ENCODE measurements at regions not wholly inside any gene's neighbourhood (a gene's known extent, or its start where the extent isn't known, plus 50 kb on each side); places are given as distances from the start of the nearest gene placed in this dataset.

- no peak for DNase-seq
These were observed 472.0 kb upstream of the CNTNAP2 start for GRCh38 chr7:145644426-145645134.

DNA sequence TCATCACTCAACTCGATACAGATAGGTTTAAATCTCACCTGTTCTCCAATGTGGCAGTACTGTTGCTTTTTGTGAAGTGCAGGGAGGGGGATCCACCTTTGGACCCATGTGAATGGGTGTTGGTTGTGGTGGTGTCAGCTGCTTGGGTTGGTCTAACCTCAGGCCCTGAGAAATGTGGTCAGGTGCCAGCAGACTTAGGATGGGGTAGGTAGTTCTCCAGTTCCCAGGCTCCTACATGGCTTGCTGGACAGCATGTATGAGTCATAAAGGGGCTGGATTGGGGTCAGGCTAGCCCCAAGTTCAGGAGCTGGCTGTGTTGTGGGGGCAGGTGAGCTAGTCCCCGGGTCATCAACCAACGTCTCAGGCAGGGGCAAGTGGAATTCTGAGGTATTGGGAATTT is 472.6 kb upstream of the CNTNAP2 start:
- DNase-seq, result no peak

DNA sequence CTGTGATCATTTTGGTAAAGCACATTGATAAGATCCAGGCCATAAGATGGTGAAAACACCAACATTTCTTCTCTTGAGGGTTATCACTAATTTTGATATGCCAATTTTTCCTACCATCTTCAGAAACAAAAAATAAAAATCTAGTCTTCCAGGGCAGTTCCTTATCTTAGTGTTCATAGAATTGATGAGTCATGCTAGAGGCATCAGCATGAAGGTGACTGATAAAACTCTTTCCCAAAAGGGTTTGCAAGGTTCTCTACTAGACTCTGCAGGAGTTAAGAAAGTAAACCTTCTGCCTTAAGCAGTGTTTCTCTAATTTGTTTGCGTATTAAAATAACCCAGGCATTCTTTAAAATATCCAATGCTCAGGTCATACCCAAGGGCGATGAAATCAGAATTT is 483.1 kb upstream of the CNTNAP2 start:
- DNase-seq, result no peak

DNA sequence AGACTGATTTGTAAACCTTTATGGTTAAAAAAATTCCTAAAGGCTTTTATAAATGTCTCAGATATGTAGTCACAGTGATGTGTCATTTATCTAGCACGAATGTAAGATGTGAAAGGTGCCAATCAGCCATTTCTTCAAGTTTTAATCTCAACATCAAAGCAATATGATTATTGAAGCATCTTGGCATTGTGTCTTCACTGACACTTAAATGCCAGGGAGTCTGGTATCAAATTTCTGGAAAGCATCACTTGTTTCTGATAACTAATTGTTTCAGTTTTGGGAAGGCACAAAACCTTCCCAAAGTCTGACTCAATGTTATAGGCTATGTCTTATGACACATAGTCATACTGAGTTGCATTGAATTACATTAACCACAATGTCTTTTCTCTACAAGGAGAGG is 492.0 kb upstream of the CNTNAP2 start:
- no peak for DNase-seq

GRCh38 chr7:145605963-145606362 is 510.6 kb upstream of the CNTNAP2 start:
- no peak for DNase-seq

DNA sequence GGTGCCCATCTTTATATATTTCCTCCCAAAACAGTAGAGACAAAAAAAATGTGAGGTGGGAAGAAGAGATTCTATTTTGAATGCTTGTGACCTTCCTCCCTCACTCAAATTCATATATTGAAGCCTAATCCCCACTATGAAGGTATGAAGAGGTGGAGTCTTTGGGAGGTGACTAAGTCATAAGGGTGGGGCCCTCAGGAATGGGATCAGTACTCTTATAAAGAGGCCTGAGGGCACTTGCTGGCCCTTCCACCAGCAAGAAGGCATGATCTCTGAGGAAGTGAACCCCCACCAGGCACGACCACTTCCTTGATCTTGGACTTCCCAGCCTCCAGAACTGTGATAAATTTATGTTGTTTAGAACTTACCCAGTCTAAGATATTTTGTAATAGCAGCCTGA is 517.2 kb upstream of the CNTNAP2 start:
- no peak for DNase-seq

- DNase-seq, result no peak
These were observed 532.2 kb upstream of the CNTNAP2 start for GRCh38 chr7:145584401-145584800.

DNA sequence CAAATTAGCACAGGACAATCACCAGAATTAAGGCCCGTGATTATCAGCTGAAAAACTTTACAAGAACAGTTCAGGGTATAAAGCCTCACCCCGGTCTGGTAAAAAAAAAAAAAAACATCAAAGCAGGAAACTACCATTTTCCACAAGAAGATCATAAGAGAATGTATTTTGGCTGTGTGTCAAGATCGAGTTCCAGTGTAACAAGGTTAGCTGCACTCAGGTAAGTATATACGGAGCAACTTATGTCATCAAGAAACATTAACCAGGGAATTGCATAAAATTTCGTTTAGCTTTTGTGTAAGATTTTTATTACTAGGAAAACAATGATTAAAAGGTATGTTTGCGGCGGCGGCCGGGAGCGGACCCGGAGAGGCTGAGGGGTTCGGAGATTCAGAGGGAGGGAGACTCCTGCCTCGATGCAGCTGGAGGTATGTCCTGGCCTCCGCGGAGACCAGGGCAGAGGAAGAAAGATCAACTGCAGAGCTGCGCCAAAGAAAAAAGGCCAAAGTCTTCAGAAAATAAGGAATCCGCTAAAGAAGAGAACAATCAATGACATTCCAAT is 533.8 kb upstream of the CNTNAP2 start:
- peak; percentile 13 for DNase-seq

DNA sequence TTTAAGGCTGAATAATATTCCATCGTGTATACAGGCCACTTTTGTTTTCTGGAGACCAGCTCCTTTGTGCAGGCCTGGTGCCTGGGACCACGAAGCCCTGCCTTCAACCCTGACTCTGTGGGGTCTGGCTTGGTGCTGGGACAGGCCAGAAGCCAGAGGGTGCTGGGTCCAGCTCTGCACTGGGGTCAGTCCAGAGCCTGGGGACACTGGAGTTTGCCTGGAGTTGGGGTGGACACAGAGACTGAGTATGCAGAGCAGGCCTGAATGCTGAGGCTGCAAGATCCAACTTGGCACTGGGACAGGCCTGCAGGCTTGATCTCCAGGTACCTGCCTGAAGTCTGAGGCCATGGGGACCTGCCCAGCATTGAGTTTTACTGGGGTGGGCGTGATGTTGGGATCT is 558.8 kb upstream of the CNTNAP2 start:
- no peak for DNase-seq

GRCh38 chr7:145543242-145543641 is 573.4 kb upstream of the CNTNAP2 start:
- DNase-seq, result no peak

- no peak for DNase-seq
These were observed 576.7 kb upstream of the CNTNAP2 start for GRCh38 chr7:145539910-145540309.

DNA sequence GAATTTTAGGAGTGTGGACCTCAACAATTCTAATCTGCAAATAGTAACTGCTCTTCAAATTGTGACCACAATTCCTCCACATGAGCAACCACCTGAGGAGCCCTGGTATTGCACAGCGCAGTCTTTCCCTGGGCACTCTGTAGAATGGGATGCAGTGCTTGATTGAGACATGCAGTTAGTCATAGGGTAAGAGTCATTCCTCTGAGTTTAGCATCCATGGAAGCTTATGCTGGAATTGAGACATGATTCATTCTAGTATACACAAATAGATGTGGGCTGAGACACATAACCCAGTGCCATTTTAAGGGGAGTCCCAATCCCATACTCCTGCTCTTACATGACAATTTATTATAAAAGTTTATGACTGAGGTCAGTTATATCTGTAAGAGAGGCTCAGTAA is 582.3 kb upstream of the CNTNAP2 start:
- no peak for DNase-seq

DNA sequence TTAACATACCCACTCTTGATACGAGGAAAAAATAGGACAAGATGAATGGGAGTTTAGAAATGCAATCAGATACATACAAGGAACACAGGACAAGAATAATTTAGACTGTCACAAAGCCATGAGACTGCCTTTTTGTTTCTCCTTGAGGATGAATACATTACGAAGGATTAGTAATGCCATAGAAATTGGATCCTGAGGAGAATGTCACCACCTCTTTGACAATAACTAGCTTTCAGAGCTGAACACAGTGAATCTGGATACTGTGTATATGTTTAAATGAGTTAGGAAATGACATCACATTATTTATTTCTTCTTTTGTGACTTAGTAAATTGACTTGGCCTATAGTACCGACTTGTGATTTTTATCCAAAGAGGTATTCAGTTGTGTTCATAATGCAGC is 596.3 kb upstream of the CNTNAP2 start:
- no peak for DNase-seq

DNA sequence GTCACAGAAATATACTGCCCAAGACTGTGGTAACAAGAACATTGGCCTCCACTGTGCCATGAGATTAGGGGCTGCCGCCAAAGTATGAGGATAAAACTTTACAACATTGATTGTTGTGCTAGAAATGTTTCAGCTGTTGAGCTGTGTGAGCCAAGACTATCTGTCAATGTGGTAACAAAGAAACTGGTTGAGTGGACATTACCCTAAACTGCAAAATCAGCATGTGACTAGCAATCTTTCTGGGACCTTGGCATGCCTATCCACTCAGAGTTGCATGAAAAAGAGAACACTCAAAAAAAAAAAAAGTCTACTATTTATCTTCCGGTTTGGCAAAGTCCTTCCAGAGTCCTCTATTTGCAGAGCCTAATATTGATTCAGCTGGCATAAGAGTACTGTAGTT is 605.6 kb upstream of the CNTNAP2 start:
- DNase-seq, result no peak

DNA sequence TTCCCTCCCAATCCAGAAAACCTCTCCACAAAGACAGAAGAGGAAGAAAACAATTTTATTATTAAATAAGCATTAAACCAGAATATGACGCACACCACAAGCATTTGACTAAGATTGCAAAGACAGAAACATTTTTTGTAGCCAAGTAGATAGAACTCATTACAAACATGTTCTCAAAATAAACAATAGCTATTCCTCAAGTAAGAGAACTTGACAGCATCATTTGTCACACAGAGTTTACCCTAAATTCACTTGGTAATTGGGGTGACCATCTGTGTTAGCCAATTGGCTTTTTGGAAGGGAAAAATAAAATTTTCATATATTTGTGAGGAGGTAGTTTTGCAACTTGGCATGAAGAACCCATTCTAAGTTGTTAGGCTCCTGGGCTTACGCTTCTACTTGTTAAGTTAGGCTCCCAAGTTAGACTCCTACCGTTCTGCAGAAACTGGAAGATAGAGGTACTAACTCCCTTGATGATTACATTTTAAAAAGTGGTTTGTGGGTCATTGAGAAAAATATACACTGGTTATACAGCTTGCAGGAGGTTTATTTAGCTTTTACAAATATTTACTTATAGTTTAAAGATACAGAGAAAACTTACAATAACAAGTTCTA is 618.6 kb upstream of the CNTNAP2 start:
- no peak for DNase-seq

GRCh38 chr7:145490356-145490755 is 626.2 kb upstream of the CNTNAP2 start:
- DNase-seq, result no peak

DNA sequence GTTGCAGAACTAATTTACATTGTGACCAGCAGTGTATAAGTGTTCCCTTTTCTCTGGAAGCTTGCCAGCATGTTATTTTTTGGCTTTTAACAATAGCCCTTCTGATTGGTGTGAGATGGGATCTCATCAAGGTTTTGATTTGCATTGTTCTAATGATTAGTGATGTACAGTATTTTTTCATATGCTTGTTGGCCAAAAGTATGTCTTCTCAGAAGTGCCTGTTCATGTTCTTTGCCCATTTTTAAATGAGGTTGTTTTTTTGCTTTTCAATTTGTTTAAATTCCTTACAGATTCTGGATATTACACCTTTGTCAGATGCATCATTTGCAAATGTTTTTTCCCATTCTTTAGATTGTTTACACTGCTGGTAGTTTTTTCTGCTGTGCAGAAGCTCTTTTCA is 627.0 kb upstream of the CNTNAP2 start:
- no peak for DNase-seq

DNA sequence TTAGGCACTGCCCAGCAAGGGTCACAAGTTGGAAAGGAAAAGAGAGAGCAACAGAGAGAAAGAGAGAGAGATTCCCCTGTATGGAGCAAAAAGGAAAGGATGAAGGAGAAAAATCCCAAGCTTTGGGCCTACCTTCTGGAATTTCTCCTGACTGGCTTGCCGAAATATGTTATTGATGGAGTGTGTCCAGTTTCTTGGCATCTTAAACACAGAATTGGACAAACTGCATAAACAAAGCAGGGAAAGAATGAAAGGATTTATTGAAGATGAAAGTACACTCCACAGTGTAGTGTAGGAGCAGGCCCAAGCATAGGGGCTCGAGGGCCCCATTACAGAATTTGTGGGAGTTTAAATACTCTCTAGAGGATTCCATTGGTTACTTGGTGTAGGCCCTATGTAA is 627.8 kb upstream of the CNTNAP2 start:
- DNase-seq, result no peak

DNA sequence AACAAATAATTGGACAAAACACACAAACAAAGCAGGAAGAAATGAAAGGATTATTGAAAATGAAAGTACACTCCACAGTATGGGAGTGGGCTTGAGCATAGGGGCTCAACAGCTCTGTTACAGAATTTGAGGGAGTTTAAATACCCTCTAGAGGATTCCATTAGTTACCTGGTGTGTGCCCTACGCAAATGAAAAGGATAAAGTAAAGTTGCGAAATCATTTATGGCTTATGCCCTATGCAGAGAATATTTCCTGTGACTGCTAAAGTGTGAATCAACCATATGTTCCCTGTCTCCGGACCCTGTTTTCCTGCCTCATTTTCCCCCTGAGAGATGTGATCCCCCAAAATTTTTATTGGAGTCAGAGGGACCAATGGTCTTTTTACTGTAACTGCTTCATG is 634.6 kb upstream of the CNTNAP2 start:
- no peak for DNase-seq

GRCh38 chr7:145478541-145478940 is 638.1 kb upstream of the CNTNAP2 start:
- DNase-seq, result no peak

GRCh38 chr7:145474009-145474686 is 638.3 kb upstream of the TPK1 start:
- DNase-seq, result no peak

GRCh38 chr7:145471883-145472282 is 636.0 kb upstream of the TPK1 start:
- no peak for DNase-seq

GRCh38 chr7:145464287-145464686 is 628.4 kb upstream of the TPK1 start:
- no peak for DNase-seq

GRCh38 chr7:145462463-145462862 is 626.6 kb upstream of the TPK1 start:
- DNase-seq, result no peak
